SK-N-SH treated with all-trans-retinoic acid at 6 μM for 48 hours (cell line): ENCODE measurements at regions not wholly inside any gene's neighbourhood (a gene's known extent, or its start where the extent isn't known, plus 50 kb on each side); places are given as distances from the start of the nearest gene placed in this dataset.

ENCODE experiments used
- ATAC-seq: fragments of 200-7000 bp; cut with Tn5 transposase; 3 replicates; pipeline ENCODE4 v1.9.1; 2020; ENCODE audit warnings: mild to moderate bottlenecking, moderate library complexity
- ARNTL ChIP-seq: fragments of 450-650 bp; formaldehyde crosslinking; IDR thresholded peaks from 2 replicates; pipeline ENCODE4 v1.5.0; 2020; ENCODE audit warnings: low read depth, mild to moderate bottlenecking, moderate library complexity, borderline replicate concordance
- BACH2 ChIP-seq: fragments of 250-450 bp; sonication (Bioruptor Pico); IDR thresholded peaks from 2 replicates; pipeline ENCODE4 v1.9.0; 2021; ENCODE audit warnings: mild to moderate bottlenecking, borderline replicate concordance
- CREB5 ChIP-seq: fragments of 250-450 bp; sonication (Bioruptor Pico); IDR thresholded peaks from 2 replicates; pipeline ENCODE4 v1.5.1; 2020; ENCODE audit warnings: low read depth, mild to moderate bottlenecking, moderate library complexity
- CSDC2 ChIP-seq: fragments of 250-450 bp; sonication (Bioruptor Pico); IDR thresholded peaks from 2 replicates; pipeline ENCODE4 v1.5.0; 2020; ENCODE audit warnings: mild to moderate bottlenecking, moderate library complexity
- CSRNP3 ChIP-seq: fragments of 250-450 bp; sonication (Bioruptor Pico); IDR thresholded peaks from 2 replicates; pipeline ENCODE4 v1.5.1; 2021; ENCODE audit warnings: mild to moderate bottlenecking, moderate library complexity
- ESRRG ChIP-seq: fragments of 250-450 bp; sonication (Bioruptor Pico); IDR thresholded peaks from 2 replicates; pipeline ENCODE4 v1.6.1; 2021; ENCODE audit warnings: mild to moderate bottlenecking
- GLIS3 ChIP-seq: fragments of 250-450 bp; sonication (Bioruptor Pico); IDR thresholded peaks from 2 replicates; pipeline ENCODE4 v1.5.0; 2020; ENCODE audit warnings: mild to moderate bottlenecking, moderate library complexity
- ISL1 ChIP-seq: fragments of 250-450 bp; sonication (Bioruptor Pico); IDR thresholded peaks from 2 replicates; pipeline ENCODE4 v2.1.2; 2022; ENCODE audit warnings: mild to moderate bottlenecking, moderate library complexity
- PATZ1 ChIP-seq: fragments of 250-450 bp; sonication (Bioruptor Pico); IDR thresholded peaks from 2 replicates; pipeline ENCODE4 v1.8.0; 2020; ENCODE audit warnings: mild to moderate bottlenecking, moderate library complexity, borderline replicate concordance
- POU6F1 ChIP-seq: fragments of 250-450 bp; sonication (Bioruptor Pico); IDR thresholded peaks from 2 replicates; pipeline ENCODE4 v1.8.0; 2021; ENCODE audit warnings: low read depth, mild to moderate bottlenecking, moderate library complexity, borderline replicate concordance
- PPARA ChIP-seq: fragments of 250-450 bp; sonication (Bioruptor Pico); IDR thresholded peaks from 2 replicates; pipeline ENCODE4 v1.5.0; 2020; ENCODE audit warnings: mild to moderate bottlenecking, borderline replicate concordance
- RARB ChIP-seq: fragments of 250-450 bp; sonication (Bioruptor Pico); IDR thresholded peaks from 2 replicates; pipeline ENCODE4 v1.8.0; 2021; ENCODE audit warnings: mild to moderate bottlenecking, moderate library complexity
- TCF4 ChIP-seq: fragments of 250-450 bp; sonication (Bioruptor Pico); IDR thresholded peaks from 2 replicates; pipeline ENCODE4 v1.8.0; 2021; ENCODE audit warnings: mild to moderate bottlenecking, moderate library complexity, borderline replicate concordance
- TOX ChIP-seq: fragments of 250-450 bp; sonication (Bioruptor Pico); IDR thresholded peaks from 2 replicates; pipeline ENCODE4 v1.8.0; 2021; ENCODE audit warnings: mild to moderate bottlenecking, moderate library complexity, borderline replicate concordance
- TSHZ2 ChIP-seq: fragments of 250-450 bp; sonication (Bioruptor Pico); IDR thresholded peaks from 2 replicates; pipeline ENCODE4 v1.5.0; 2020; ENCODE audit warnings: mild to moderate bottlenecking, moderate library complexity
- ZC3H10 ChIP-seq: fragments of 250-450 bp; sonication (Bioruptor Pico); IDR thresholded peaks from 2 replicates; pipeline ENCODE4 v1.5.1; 2021; ENCODE audit warnings: mild to moderate bottlenecking, moderate library complexity
- ZFP3 ChIP-seq: fragments of 250-450 bp; sonication (Bioruptor Pico); IDR thresholded peaks from 2 replicates; pipeline ENCODE4 v1.5.0; 2020; ENCODE audit warnings: mild to moderate bottlenecking, moderate library complexity
- ZFP30 ChIP-seq: fragments of 450-650 bp; formaldehyde crosslinking; IDR thresholded peaks from 2 replicates; pipeline ENCODE4 v1.5.0; 2022; ENCODE audit warnings: mild to moderate bottlenecking, moderate library complexity
- ZNF565 ChIP-seq: fragments of 450-650 bp; formaldehyde crosslinking; conservative IDR thresholded peaks from 2 replicates; pipeline ENCODE4 v1.5.0; 2020; ENCODE audit warnings: low read depth, mild to moderate bottlenecking, moderate library complexity
- ZNF70 ChIP-seq: fragments of 450-650 bp; formaldehyde crosslinking; IDR thresholded peaks from 2 replicates; pipeline ENCODE4 v1.5.0; 2020; ENCODE audit warnings: mild to moderate bottlenecking, moderate library complexity
- ZNF8 ChIP-seq: fragments of 450-650 bp; formaldehyde crosslinking; IDR thresholded peaks from 2 replicates; pipeline ENCODE4 v1.5.0; 2020; ENCODE audit warnings: mild to moderate bottlenecking, moderate library complexity

GRCh38 chr13:81041761-81042160, 700.8 kb upstream of the SPRY2 start:
- no peak for ATAC-seq
- TF ChIP-seq ZNF70, result no peak
- no peak for TF ChIP-seq TSHZ2
- TF ChIP-seq GLIS3 (CRISPR knock-in tag), result no peak
- TF ChIP-seq TOX, result no peak
- TF ChIP-seq TCF4, result no peak
- no peak for TF ChIP-seq ZNF8

GRCh38 chr13:81031996-81032395, 691.1 kb upstream of the SPRY2 start:
- ATAC-seq, result no peak
- no peak for TF ChIP-seq ZC3H10 (CRISPR knock-in tag)
- no peak for TF ChIP-seq CSDC2 (CRISPR knock-in tag)
- TF ChIP-seq PATZ1, result no peak
- no peak for TF ChIP-seq ZFP3 (CRISPR knock-in tag)
- TF ChIP-seq RARB (CRISPR knock-in tag), result no peak
- TF ChIP-seq ZNF8, result no peak

- ATAC-seq, result peak; percentile 91
- no peak for TF ChIP-seq ZNF565 (CRISPR knock-in tag)
- 0 out of 2 replicates have a peak, but pooled peaks have one; percentile 14 for TF ChIP-seq ISL1 (CRISPR knock-in tag)
- peak; percentile 1; the same call in 1 of the 2 replicates for TF ChIP-seq TOX
Measured at GRCh38 chr13:81025091-81025490, 684.2 kb upstream of the SPRY2 start.

GRCh38 chr13:81021284-81021840, 680.4 kb upstream of the SPRY2 start:
- TF ChIP-seq ISL1 (CRISPR knock-in tag) (no peak), CREB5 (no peak), CSRNP3 (CRISPR knock-in tag) (no peak), RARB (CRISPR knock-in tag) (no peak), PPARA (CRISPR knock-in tag) (no peak), BACH2 (CRISPR knock-in tag) (no peak), ZNF565 (CRISPR knock-in tag) (no peak), CSDC2 (CRISPR knock-in tag) (no peak), TOX (no peak), ZNF70 (no peak), PATZ1 (no peak)
- no peak for ATAC-seq

GRCh38 chr13:81020010-81020409, 679.1 kb upstream of the SPRY2 start:
- ATAC-seq, result no peak
- TF ChIP-seq PATZ1, result no peak
- no peak for TF ChIP-seq TCF4
- TF ChIP-seq GLIS3 (CRISPR knock-in tag), result no peak
- no peak for TF ChIP-seq ZNF70
- no peak for TF ChIP-seq TOX
- TF ChIP-seq ZFP30 (CRISPR knock-in tag), result no peak
- no peak for TF ChIP-seq ARNTL (CRISPR knock-in tag)
- no peak for TF ChIP-seq ISL1 (CRISPR knock-in tag)
- no peak for TF ChIP-seq ESRRG (CRISPR knock-in tag)
- TF ChIP-seq RARB (CRISPR knock-in tag), result no peak
- TF ChIP-seq CSDC2 (CRISPR knock-in tag), result no peak
- TF ChIP-seq POU6F1 (CRISPR knock-in tag), result no peak
- TF ChIP-seq ZNF565 (CRISPR knock-in tag), result no peak
- no peak for TF ChIP-seq BACH2 (CRISPR knock-in tag)
